ENCODE measurements at regions not wholly inside any gene's neighbourhood (a gene's known extent, or its start where the extent isn't known, plus 50 kb on each side); places are given as distances from the start of the nearest gene placed in this dataset.

DNA sequence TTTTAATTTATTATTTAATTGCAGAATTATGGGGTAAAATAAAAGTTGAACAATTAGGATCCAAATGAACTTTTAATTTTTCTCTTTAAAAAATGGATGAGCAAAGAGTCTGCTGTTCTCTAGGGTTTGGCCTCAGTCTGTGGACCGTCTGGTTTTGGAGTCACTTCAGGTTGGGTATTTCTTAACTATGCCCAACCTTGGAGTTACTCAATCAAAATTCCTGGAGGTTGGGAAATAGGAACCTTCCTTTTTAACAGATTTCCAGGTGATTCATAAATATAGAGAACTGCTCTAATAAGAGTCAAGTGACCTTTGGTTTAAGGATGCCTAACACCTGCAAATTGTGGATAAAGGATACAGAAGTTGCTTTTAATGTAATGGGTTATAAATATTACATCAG lies 241.5 kb upstream of the GCFC2 start:
- TF ChIP-seq, protein P1, sequence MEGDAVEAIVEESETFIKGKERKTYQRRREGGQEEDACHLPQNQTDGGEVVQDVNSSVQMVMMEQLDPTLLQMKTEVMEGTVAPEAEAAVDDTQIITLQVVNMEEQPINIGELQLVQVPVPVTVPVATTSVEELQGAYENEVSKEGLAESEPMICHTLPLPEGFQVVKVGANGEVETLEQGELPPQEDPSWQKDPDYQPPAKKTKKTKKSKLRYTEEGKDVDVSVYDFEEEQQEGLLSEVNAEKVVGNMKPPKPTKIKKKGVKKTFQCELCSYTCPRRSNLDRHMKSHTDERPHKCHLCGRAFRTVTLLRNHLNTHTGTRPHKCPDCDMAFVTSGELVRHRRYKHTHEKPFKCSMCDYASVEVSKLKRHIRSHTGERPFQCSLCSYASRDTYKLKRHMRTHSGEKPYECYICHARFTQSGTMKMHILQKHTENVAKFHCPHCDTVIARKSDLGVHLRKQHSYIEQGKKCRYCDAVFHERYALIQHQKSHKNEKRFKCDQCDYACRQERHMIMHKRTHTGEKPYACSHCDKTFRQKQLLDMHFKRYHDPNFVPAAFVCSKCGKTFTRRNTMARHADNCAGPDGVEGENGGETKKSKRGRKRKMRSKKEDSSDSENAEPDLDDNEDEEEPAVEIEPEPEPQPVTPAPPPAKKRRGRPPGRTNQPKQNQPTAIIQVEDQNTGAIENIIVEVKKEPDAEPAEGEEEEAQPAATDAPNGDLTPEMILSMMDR (IDR thresholded peaks at IDR 0.05; ENCODE audit: low read depth, low read length), result no peak

DNA sequence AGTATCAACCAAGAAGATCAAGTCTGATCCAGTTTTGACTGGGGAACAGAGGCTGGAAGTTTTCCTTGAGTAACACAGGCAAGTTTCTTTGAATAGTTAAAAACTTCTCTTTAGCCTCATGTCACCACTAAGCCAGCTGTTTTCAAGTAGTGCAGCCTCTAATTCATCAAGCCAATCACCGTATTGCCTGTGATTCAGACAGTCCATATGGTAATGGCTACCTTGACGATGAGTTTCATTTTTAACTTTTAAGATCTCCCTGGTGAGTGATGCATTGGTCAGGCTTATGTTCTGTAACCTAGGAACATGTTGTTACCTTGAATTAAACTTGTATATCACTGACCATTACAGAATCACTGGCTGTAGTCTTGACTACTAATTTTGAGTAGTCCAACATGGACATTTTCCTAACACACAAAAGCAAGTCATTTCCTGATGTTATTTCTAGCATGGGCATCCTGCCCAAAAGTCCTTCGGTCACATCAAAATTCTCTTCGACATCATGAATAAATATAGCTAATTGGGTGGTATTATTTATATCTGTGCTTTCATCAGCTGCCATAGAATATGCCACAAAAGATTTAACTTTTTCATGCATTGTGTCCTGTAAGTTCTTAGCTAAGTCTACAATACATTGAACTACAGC lies 238.8 kb upstream of the GCFC2 start:
- no peak overlapping the region for H3K4me3 ChIP-seq (ENCODE audit: low read depth, low read length)
- TF ChIP-seq, protein P1 (IDR thresholded peaks at IDR 0.05; ENCODE audit: low read depth, low read length), result no peak

More for the DNA sequence above, 241.5 kb upstream of the GCFC2 start:
- no peak overlapping the region for H3K4me3 ChIP-seq (ENCODE audit: low read depth, low read length)

DNA sequence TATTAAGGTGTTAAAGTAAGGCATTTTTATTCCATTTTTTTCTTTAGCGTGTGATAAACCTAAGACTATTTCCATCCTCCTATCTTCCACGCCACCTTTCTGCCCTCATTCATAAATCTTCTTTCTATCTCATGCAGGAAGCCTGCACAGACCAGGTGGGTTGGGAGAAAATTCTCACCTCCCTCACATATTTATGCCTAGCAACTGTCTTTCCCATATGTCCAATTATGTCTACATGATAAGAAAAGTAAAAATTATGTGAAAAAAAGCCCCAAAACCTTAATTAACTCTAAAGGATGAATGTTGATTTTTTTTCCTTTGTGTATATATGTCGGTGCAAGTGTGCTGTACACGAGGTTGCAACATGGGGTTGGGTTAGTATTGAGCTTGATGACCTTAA lies 225.6 kb upstream of the GCFC2 start:
- H3K4me3 ChIP-seq (ENCODE audit: low read depth, low read length), result no peak overlapping the region
- TF ChIP-seq, protein P1 (IDR thresholded peaks at IDR 0.05; ENCODE audit: low read depth, low read length), result no peak

DNA sequence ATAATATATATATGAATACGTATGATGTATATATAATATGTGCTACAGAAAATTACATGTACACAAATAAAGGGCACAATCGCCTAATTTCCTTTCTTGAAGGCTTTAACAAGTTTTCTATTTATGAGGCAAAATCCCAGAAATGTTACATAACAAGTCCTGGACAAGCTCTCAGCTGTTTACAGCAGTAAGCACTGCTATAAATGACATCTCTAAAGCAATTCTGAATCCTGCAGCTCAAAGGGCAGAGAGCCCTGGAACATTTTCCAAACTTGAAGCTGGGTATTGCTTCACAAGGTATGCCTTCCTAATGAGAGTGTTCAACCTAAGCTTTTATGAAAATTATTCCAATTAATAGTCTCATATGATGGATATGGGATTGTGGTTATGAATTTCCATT lies 222.3 kb upstream of the GCFC2 start:
- TF ChIP-seq, protein P1 (IDR thresholded peaks at IDR 0.05; ENCODE audit: low read depth, low read length), result no peak
- H3K4me3 ChIP-seq (ENCODE audit: low read depth, low read length), result no peak overlapping the region

DNA sequence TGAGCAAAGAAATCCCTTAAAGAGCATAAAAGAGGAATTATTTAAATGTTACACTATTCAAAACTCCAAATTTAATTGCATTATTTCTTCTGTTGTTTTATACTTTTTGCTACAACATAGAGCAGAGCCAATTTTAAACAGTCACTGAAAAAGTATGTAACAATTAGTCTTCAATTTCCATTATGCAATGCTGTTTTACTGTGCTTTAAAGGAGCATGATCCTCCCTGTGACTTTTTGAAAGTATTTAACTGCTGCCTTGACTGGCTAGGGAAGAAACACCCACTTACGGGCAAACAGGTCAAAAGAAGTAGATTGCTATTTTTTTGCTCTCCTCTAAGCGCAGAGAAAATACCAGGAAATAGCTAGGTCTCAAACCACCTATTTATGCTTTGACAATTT lies 217.4 kb upstream of the GCFC2 start:
- no peak overlapping the region for H3K4me3 ChIP-seq (ENCODE audit: low read depth, low read length)
- TF ChIP-seq, protein P1 (IDR thresholded peaks at IDR 0.05; ENCODE audit: low read depth, low read length), result no peak

DNA sequence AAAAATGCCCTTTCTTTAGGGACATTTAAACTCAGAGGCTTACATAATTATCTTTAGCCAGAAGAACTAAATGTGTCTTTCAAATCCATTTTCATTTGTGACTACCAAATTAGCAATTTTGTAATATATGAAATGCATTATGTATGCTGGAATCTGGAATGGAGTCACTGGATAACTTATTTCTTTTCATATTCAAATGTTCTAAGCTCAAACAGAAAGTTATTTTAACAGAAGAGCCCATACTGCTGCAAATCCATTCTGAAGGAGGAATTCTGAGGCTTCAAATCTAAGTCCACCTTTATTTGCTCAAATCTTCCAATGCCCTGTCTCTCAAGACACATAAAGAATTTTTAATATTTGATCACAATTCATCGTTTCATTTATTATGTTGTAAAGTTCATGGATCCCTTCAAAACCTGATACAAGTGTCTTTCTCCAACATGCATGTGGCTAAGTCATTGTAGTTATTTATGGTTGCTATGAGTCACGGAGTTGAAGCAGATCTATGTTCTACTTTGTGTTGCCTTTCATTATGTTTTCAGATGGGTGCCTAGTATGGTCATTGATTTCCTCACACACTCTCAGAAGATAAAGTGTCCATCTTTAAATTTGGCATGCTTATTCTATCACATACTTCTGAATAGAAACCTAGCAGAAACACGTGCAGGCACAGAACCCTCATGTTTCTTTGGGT lies 214.8 kb upstream of the GCFC2 start:
- no peak overlapping the region for H3K4me3 ChIP-seq (ENCODE audit: low read depth, low read length)
- TF ChIP-seq, protein P1 (IDR thresholded peaks at IDR 0.05; ENCODE audit: low read depth, low read length), result no peak

DNA sequence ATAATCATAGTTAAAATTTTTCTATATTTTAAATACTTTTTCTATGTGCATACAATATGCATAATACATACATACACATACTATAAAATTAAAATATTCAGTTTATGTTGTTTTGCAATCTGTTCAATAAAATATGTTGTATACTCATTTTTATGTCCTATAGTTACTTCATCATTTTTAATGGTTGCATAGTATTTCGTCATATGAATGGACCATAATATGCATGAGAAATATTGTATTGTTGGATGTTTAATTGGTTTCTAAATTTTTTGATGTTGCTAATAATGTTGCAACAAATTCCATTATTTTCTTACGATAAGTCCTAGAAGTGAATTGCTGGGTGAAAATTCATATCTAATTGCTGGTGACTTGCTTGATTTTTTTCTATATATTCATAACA lies 211.5 kb upstream of the GCFC2 start:
- H3K4me3 ChIP-seq (ENCODE audit: low read depth, low read length), result no peak overlapping the region
- TF ChIP-seq, protein P1 (IDR thresholded peaks at IDR 0.05; ENCODE audit: low read depth, low read length), result no peak

Measured in WI38 (cell line).